Astrocyte of the spinal cord (primary cell): ENCODE measurements at regions not wholly inside any gene's neighbourhood (a gene's known extent, or its start where the extent isn't known, plus 50 kb on each side); places are given as distances from the start of the nearest gene placed in this dataset.
A peak's percentile ranks its signal among the peaks of the same experiment; 100 is the strongest.

ENCODE experiments used
- DNase-seq: peaks from one replicate; pipeline ENCODE4 v3.0.0; 2011; ENCODE audit warnings: low read depth, low spot score
- H3K4me3 ChIP-seq: 2 replicates; pipeline ENCODE4 v1.5.1; 2011; ENCODE audit warnings: low read depth, mild to moderate bottlenecking, low read length, moderate library complexity
- CTCF ChIP-seq: IDR thresholded peaks from 2 replicates; pipeline ENCODE4 v1.5.1; 2012; ENCODE audit warnings: low read depth, mild to moderate bottlenecking, low read length, inconsistent platforms
- in situ Hi-C: cut with HindIII; loops from 2 replicates; pipeline ENCODE4 v1.10.0; 2017; ENCODE audit warnings: low sequenced_read_pairs

- in situ Hi-C loops = no loop called here
- no peak for TF ChIP-seq CTCF
Observed at GRCh38 chr2:67499989-67500388, 102.9 kb downstream of the ETAA1 start.

GRCh38 chr2:67500541-67500940 is 103.4 kb downstream of the ETAA1 start:
- TF ChIP-seq CTCF = no peak
- peak; percentile 7 for DNase-seq
- in situ Hi-C loops = no loop called here
- no peak overlapping the region for H3K4me3 ChIP-seq

More at GRCh38 chr2:67499989-67500388, 102.9 kb downstream of the ETAA1 start:
- H3K4me3 ChIP-seq = no peak overlapping the region
- no peak for DNase-seq

GRCh38 chr2:67502346-67503065 is 105.4 kb downstream of the ETAA1 start:
- TF ChIP-seq CTCF = no peak
- H3K4me3 ChIP-seq = no peak overlapping the region
- DNase-seq = no peak
- in situ Hi-C loops = no loop called here

DNA sequence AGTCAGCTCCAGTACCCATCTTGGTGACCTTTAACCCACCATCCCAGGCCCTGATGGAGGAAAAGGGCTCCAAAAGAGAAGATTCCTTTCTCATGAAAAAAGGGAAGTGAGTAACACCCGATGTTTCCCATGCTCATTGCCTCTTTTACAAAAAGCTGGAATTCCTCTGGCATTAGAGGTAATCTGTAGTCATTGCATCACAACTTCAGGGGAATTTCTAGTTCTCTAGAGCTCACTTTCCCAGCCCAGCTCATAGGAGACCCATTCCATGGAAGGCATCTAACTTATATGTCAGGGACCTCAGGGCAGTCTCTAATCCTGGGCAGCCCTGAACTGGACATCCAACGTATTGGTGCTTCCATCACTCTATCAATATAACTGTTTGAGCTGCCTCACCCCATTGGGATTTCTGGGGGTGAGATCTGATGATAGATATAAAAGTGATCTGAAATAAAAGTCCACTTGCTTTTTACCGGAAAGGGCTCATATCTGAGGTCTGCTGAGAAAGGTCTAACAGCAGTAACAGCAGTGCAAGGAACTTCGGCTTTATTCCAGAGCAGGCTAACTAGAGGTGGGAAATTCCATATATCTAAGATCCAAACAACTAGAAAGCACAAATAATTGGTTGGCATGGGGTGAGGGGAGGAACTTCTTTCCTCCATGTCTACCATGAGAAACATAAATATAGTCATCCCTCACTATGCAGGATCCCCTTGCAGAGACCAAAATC is 106.1 kb downstream of the ETAA1 start:
- no peak for TF ChIP-seq CTCF
- in situ Hi-C loops = no loop called here
- H3K4me3 ChIP-seq = no peak overlapping the region
- DNase-seq = peak; percentile 67

DNA sequence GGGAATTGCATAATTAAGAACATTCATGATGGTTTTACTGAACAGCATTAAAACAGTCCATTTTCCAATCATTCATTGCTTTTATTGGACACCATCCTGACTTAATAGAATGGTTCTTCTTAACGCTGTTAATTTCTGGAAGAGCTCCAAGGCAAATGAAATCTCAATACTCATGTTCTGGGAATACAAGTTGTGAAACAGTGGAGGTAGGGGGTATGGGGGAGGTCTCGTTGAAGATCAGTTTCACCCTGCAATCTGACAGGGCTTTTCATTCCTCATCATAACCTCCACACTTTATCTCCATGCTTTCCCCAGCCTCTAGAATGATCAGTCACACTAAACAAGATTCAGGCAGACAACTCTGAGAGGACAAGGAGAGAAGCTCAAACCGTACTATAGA is 113.6 kb downstream of the ETAA1 start:
- in situ Hi-C loops = no loop called here
- TF ChIP-seq CTCF = no peak
- DNase-seq = peak; percentile 31

GRCh38 chr2:67514515-67514914 is 117.4 kb downstream of the ETAA1 start:
- in situ Hi-C loops = no loop called here
- DNase-seq = peak; percentile 67
- TF ChIP-seq CTCF = no peak
- H3K4me3 ChIP-seq = no peak overlapping the region

More for the DNA sequence above, 113.6 kb downstream of the ETAA1 start:
- no peak overlapping the region for H3K4me3 ChIP-seq
